SU-DHL-6 (cell line): ENCODE measurements at regions not wholly inside any gene's neighbourhood (a gene's known extent, or its start where the extent isn't known, plus 50 kb on each side); places are given as distances from the start of the nearest gene placed in this dataset.

Experiments used
- H2AFZ ChIP-seq: fragments of 200-600 bp; sonication (generic); 2 replicates; pipeline ENCODE4 v1.6.1; 2014; ENCODE audit warnings: low read depth, mild to moderate bottlenecking, moderate library complexity, mixed read lengths, antibody characterized with exemption, low read length; ENCODE audit not compliant: severe bottlenecking
- H3F3A ChIP-seq: fragments of 200-600 bp; shearing (Covaris generic); 2 replicates; pipeline ENCODE4 v1.6.0; 2016; ENCODE audit warnings: antibody characterized with exemption, mild to moderate bottlenecking; ENCODE audit not compliant: insufficient read depth
- H3K27ac ChIP-seq: fragments of 200-600 bp; sonication (generic); 2 replicates; pipeline ENCODE4 v1.5.1; 2016; ENCODE audit warnings: low read depth, mild to moderate bottlenecking, low read length, moderate library complexity, mixed read lengths
- H3K27me3 ChIP-seq: fragments of 200-600 bp; sonication (generic), shearing (Covaris generic); 2 replicates; pipeline ENCODE4 v1.6.0; 2014; ENCODE audit warnings: mild to moderate bottlenecking, low read length
- H3K36me3 ChIP-seq: fragments of 200-600 bp; sonication (generic); 2 replicates; pipeline ENCODE4 v1.6.1; 2014; ENCODE audit warnings: mild to moderate bottlenecking, low read length, mixed read lengths
- H3K4me2 ChIP-seq: fragments of 300-600, 200-600 bp; shearing (Covaris generic), sonication (generic); 2 replicates; pipeline ENCODE4 v1.6.0; 2014; ENCODE audit warnings: low read length, low read depth, mild to moderate bottlenecking; ENCODE audit not compliant: poor library complexity, severe bottlenecking
- H3K4me3 ChIP-seq: fragments of 200-600 bp; sonication (generic); 2 replicates; pipeline ENCODE4 v1.5.1; 2014; ENCODE audit warnings: antibody characterized with exemption, low read length, mild to moderate bottlenecking, mixed read lengths; ENCODE audit not compliant: insufficient read depth, poor library complexity, severe bottlenecking
- H3K79me2 ChIP-seq: fragments of 200-600 bp; sonication (generic); 2 replicates; pipeline ENCODE4 v1.6.1; 2014; ENCODE audit warnings: mild to moderate bottlenecking, low read length, moderate library complexity; ENCODE audit not compliant: insufficient read depth
- H3K9ac ChIP-seq: fragments of 200-600 bp; sonication (generic); 2 replicates; pipeline ENCODE4 v1.7.0; 2014; ENCODE audit warnings: mild to moderate bottlenecking, low read length
- H3K9me2 ChIP-seq: fragments of 200-600 bp; sonication (generic); replicated peaks from 2 replicates; pipeline ENCODE4 v1.6.1; 2014; ENCODE audit warnings: low read length; ENCODE audit not compliant: insufficient read depth
- H3K9me3 ChIP-seq: fragments of 200-600 bp; sonication (generic); 2 replicates; pipeline ENCODE4 v1.6.1; 2014; ENCODE audit warnings: low read length, mixed read lengths; ENCODE audit not compliant: insufficient read depth
- H4K20me1 ChIP-seq: fragments of 200-600 bp; sonication (generic); 2 replicates; pipeline ENCODE4 v1.6.1; 2014; ENCODE audit warnings: low read depth, mild to moderate bottlenecking, antibody characterized with exemption, low read length, moderate library complexity, mixed read lengths
- EZH2phosphoT487 ChIP-seq: fragments of 200-600 bp; sonication (generic), shearing (Covaris generic); conservative IDR thresholded peaks from 2 replicates; pipeline ENCODE4 v1.6.1; 2018; ENCODE audit warnings: mild to moderate bottlenecking, antibody characterized with exemption, low read length, moderate library complexity, mixed read lengths
- TF ChIP-seq, protein P1 (sequence below): fragments of 200-600 bp; sonication (generic); IDR thresholded peaks from one replicate; pipeline ENCODE4 v1.5.1; 2017; ENCODE audit warnings: antibody characterized with exemption, mild to moderate bottlenecking, low read length, moderate library complexity; ENCODE audit not compliant: insufficient read depth, poor library complexity, severe bottlenecking

DNA sequence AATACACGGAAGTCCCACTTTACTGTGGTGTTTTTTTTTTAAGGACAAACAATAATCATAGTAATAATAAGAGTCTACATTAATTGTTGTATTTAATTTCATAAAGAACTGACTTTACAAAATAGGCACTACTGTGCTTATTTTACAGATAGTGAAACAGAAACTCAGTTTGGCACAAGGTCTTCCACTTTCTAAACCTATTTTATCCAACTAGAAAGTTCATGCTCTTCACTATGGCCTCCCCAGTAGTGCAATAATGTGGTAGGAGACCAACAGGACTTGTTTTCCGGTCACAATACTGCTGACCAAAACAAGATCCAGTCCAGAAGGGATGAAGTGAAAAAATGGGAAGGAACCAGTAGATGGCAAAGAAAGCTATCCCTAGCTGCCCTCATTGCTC, 531.6 kb downstream of the CAAP1 start:
- no peak overlapping the region for H3K9ac ChIP-seq
- H3K9me3 ChIP-seq = no peaks in the 10 kb centered on the region
- H3K27me3 ChIP-seq = no peaks in the 10 kb centered on the region
- H3K4me3 ChIP-seq = no peak overlapping the region
- H3K27ac ChIP-seq = no peak overlapping the region
- H4K20me1 ChIP-seq = no peaks in the 10 kb centered on the region
- no peak overlapping the region for H2AFZ ChIP-seq
- H3K9me2 ChIP-seq = no peaks in the 10 kb centered on the region
- no peaks in the 10 kb centered on the region for H3F3A ChIP-seq
- TF ChIP-seq, protein P1, sequence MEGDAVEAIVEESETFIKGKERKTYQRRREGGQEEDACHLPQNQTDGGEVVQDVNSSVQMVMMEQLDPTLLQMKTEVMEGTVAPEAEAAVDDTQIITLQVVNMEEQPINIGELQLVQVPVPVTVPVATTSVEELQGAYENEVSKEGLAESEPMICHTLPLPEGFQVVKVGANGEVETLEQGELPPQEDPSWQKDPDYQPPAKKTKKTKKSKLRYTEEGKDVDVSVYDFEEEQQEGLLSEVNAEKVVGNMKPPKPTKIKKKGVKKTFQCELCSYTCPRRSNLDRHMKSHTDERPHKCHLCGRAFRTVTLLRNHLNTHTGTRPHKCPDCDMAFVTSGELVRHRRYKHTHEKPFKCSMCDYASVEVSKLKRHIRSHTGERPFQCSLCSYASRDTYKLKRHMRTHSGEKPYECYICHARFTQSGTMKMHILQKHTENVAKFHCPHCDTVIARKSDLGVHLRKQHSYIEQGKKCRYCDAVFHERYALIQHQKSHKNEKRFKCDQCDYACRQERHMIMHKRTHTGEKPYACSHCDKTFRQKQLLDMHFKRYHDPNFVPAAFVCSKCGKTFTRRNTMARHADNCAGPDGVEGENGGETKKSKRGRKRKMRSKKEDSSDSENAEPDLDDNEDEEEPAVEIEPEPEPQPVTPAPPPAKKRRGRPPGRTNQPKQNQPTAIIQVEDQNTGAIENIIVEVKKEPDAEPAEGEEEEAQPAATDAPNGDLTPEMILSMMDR = no peak
- TF ChIP-seq EZH2phosphoT487 = no peak
- no peak overlapping the region for H3K4me2 ChIP-seq
- H3K36me3 ChIP-seq = no peaks in the 10 kb centered on the region
- H3K79me2 ChIP-seq = no peaks in the 10 kb centered on the region

DNA sequence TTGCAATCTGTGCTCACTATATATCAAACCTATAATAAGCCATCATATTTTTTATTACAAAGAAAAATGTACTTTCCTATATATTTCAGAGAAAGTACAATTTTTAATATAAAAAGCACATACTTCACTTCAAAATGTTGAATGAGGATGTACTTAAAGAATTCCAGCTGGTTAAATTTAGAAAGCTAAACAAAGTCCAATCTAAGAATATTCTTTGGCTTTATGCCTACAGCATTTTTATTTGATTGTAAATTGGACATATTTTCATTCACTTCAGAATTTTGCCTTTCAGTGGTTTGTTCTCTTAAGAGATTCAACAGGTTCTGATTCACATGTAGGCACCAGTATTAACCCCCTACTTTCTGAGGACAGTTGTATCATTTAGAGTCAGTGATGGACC, 533.8 kb downstream of the CAAP1 start:
- Histone ChIP-seq H4K20me1 (no peaks in the 10 kb centered on the region), H3K4me2 (no peak overlapping the region), H3K79me2 (no peaks in the 10 kb centered on the region), H3K9me3 (no peaks in the 10 kb centered on the region), H3K27ac (no peak overlapping the region), H3K36me3 (no peaks in the 10 kb centered on the region), H3F3A (no peaks in the 10 kb centered on the region), H3K4me3 (no peak overlapping the region), H3K9ac (no peak overlapping the region), H3K27me3 (no peaks in the 10 kb centered on the region), H2AFZ (no peak overlapping the region), H3K9me2 (no peaks in the 10 kb centered on the region)
- TF ChIP-seq EZH2phosphoT487 = no peak
- TF ChIP-seq, protein P1 = no peak

- Histone ChIP-seq H4K20me1 (no peaks in the 10 kb centered on the region), H3K4me3 (no peak overlapping the region), H3F3A (no peaks in the 10 kb centered on the region), H3K9ac (no peak overlapping the region), H3K9me2 (no peaks in the 10 kb centered on the region), H2AFZ (no peak overlapping the region), H3K9me3 (no peaks in the 10 kb centered on the region), H3K36me3 (no peaks in the 10 kb centered on the region), H3K4me2 (no peak overlapping the region), H3K27me3 (no peaks in the 10 kb centered on the region), H3K27ac (no peak overlapping the region), H3K79me2 (no peaks in the 10 kb centered on the region)
- no peak for TF ChIP-seq EZH2phosphoT487
These were observed 534.7 kb downstream of the CAAP1 start for GRCh38 chr9:26357803-26358344.

DNA sequence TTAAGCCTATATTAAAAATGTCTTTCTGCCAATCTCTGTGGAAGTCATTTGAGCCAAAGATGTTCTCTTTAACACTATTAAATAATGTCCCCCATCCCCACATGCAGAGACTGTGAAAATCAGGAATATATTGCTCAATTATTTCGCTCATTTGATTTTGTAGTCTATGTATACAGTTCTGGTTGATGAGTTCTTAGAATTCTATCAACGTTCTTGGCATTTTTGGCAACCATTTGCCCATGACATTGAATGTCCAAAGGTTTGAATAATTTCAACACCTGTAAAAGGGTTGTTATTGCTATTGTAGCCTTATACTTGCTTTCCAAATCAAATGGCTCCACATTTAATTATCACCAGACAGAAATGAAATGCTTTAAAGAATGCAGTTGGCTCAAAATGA, 536.1 kb downstream of the CAAP1 start:
- no peaks in the 10 kb centered on the region for H3K36me3 ChIP-seq
- H3K27me3 ChIP-seq = no peaks in the 10 kb centered on the region
- no peaks in the 10 kb centered on the region for H3K79me2 ChIP-seq
- H3K9me2 ChIP-seq = no peaks in the 10 kb centered on the region
- H3F3A ChIP-seq = no peaks in the 10 kb centered on the region
- no peak overlapping the region for H3K4me3 ChIP-seq
- no peak overlapping the region for H3K4me2 ChIP-seq
- H4K20me1 ChIP-seq = no peaks in the 10 kb centered on the region
- TF ChIP-seq EZH2phosphoT487 = no peak
- TF ChIP-seq, protein P1 = no peak
- no peak overlapping the region for H2AFZ ChIP-seq
- H3K27ac ChIP-seq = no peak overlapping the region
- no peaks in the 10 kb centered on the region for H3K9me3 ChIP-seq
- no peak overlapping the region for H3K9ac ChIP-seq
